ENCODE measurements at regions not wholly inside any gene's neighbourhood (a gene's known extent, or its start where the extent isn't known, plus 50 kb on each side); places are given as distances from the start of the nearest gene placed in this dataset.

DNA sequence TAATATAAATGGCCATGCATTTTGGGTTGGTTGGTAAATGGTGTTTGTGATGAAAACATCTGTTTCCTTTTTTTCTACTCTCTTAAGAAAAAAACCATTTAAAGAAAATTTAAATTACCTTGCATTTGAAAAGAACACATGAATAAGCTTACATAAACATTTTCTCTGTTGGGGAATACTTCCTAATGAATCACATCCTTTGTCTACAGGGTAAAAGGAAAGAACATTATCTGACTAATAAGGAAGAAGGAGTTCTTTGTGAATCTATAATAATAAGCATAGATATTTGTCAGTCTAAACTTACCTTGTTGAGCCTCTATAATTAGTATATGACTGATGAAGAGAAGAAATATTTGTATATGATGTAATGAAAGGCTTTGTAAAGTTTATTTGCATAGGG is 254.1 kb upstream of the ZNF717 start:
- Histone ChIP-seq H3K36me3 (ENCODE audit: insufficient read depth, low read length) (no peaks in the 10 kb centered on the region), H3K4me2 (ENCODE audit: low read length) (no peak overlapping the region), H3K4me1 (ENCODE audit: control insufficient read depth, insufficient read depth, low read length) (peaks cover 21% of the 10 kb centered on the region), H3K4me3 (ENCODE audit: low read length) (no peak overlapping the region), H3K9ac (ENCODE audit: low read depth, low read length) (no peak overlapping the region), H3K9me3 (replicated peaks; ENCODE audit: low read length) (no peaks in the 10 kb centered on the region), H3K27me3 (ENCODE audit: control insufficient read depth, insufficient read depth, low read length) (no peaks in the 10 kb centered on the region)

DNA sequence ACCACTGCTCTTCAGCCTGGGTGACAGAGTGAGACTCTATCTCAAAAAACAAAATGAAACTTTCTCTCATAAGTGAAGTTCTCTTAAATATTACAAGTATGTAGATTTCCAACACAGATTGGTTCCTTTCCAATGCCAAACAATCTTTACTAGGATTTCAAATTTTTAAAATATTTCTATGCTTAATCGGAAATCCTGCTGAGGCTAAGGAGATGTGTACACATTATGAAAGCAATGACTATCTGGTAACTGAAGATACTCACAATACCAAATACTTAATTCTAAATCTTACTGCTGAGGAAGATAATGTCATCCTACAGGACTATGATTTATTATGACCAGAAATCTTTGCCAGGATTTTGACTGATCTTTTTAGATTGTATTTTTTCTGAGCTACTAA is 255.6 kb upstream of the ZNF717 start:
- Histone ChIP-seq H3K9ac (ENCODE audit: low read depth, low read length) (no peak overlapping the region), H3K4me1 (ENCODE audit: control insufficient read depth, insufficient read depth, low read length) (peaks cover 25% of the 10 kb centered on the region), H3K27me3 (ENCODE audit: control insufficient read depth, insufficient read depth, low read length) (no peaks in the 10 kb centered on the region), H3K36me3 (ENCODE audit: insufficient read depth, low read length) (no peaks in the 10 kb centered on the region), H3K4me2 (ENCODE audit: low read length) (no peak overlapping the region), H3K9me3 (replicated peaks; ENCODE audit: low read length) (no peaks in the 10 kb centered on the region), H3K4me3 (ENCODE audit: low read length) (no peak overlapping the region)

DNA sequence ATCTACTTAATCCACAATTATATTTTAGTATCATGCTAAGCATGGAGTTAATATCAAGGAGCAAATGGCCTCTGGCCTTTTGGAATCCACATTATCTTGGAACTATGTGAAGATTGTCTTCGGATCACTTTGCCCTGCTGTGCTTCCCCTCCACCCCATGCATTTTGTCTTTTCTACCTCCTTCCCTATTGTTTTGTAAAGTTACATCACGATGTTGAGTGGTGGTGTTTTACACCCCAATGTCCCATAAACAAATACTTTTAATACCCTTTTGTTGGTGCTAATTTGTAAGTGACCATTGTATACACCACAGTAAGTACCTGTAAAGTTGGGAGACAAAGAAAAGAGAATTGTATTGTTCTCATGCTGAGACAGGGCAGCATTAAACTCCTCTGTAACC is 258.4 kb upstream of the ZNF717 start:
- peaks cover 19% of the 10 kb centered on the region for H3K4me1 ChIP-seq (ENCODE audit: control insufficient read depth, insufficient read depth, low read length)
- H3K4me3 ChIP-seq (ENCODE audit: low read length) = no peak overlapping the region
- H3K27me3 ChIP-seq (ENCODE audit: control insufficient read depth, insufficient read depth, low read length) = no peaks in the 10 kb centered on the region
- no peak overlapping the region for H3K4me2 ChIP-seq (ENCODE audit: low read length)
- H3K36me3 ChIP-seq (ENCODE audit: insufficient read depth, low read length) = no peaks in the 10 kb centered on the region
- H3K9ac ChIP-seq (ENCODE audit: low read depth, low read length) = no peak overlapping the region
- no peaks in the 10 kb centered on the region for H3K9me3 ChIP-seq (replicated peaks; ENCODE audit: low read length)

DNA sequence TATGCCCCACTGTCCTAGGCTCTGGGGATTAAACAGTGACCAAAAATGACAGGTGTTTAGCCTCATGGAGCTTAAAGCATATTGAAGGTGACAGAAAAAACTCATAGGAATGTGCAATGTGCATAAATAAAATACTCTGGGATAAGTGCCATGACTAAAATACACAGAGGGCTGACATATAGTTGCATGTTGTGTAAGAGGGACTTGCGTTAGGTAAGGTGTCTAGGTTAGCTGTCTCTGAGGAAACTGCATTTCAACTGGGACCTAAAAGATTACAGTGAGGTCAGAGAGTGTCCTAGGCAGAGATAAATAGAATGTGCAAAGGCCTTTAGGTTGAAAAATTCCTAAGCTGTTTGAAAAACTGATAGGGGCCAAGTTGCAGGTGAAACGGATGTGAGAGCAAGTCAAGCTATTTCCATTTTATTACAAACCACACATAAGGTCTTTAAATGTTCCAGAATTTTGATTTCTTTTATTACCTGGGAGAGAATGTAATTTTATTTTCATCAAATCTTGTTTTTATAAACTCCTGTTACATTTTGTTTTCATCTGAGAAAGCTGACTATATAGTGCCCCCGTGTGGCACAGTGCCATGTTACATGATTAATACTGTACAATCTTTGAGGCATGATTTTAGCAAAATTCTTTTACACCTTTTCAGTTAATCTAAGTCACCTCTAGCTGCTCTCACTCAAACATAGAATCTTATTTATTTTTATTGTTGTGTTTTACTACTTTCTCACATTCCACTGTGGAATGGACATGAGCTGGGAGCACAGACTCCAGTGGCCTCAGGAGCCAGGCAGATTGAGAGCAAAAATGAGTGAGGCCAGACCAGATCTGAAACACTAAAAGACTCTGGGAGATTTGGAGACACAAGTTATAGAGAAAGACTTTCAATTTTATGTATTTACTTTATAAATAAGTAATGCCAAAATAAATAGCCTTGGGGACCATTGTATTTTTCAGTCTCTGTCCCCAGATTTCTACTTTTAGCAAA is 259.6 kb upstream of the ZNF717 start:
- Histone ChIP-seq H3K4me2 (ENCODE audit: low read length) (no peak overlapping the region), H3K36me3 (ENCODE audit: insufficient read depth, low read length) (no peaks in the 10 kb centered on the region), H3K9ac (ENCODE audit: low read depth, low read length) (no peak overlapping the region), H3K27me3 (ENCODE audit: control insufficient read depth, insufficient read depth, low read length) (no peaks in the 10 kb centered on the region), H3K4me1 (ENCODE audit: control insufficient read depth, insufficient read depth, low read length) (peaks cover 9% of the 10 kb centered on the region), H3K9me3 (replicated peaks; ENCODE audit: low read length) (no peaks in the 10 kb centered on the region), H3K4me3 (ENCODE audit: low read length) (no peak overlapping the region)

DNA sequence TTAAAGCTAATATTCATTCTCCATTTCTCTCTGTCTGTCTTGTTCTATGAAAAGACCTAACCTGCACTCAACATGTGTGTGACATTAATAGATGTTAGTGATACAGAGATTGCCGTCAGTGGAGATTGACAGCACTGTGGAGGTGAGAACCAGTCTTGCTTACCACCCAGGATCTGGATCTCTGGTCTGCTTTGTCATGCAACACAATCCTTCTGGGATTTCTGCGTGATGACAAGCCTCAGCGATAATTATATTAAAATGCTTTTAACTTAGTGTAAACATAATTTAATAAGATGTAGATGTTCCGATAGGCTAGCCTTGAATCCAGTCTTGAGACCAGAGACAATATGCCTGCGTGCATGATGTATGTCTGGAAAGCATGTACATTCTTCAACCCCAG is 262.0 kb upstream of the ZNF717 start:
- no peak overlapping the region for H3K4me3 ChIP-seq (ENCODE audit: low read length)
- H3K9me3 ChIP-seq (replicated peaks; ENCODE audit: low read length) = no peaks in the 10 kb centered on the region
- H3K4me1 ChIP-seq (ENCODE audit: control insufficient read depth, insufficient read depth, low read length) = peaks cover 4% of the 10 kb centered on the region
- H3K4me2 ChIP-seq (ENCODE audit: low read length) = no peak overlapping the region
- H3K36me3 ChIP-seq (ENCODE audit: insufficient read depth, low read length) = no peaks in the 10 kb centered on the region
- H3K27me3 ChIP-seq (ENCODE audit: control insufficient read depth, insufficient read depth, low read length) = no peaks in the 10 kb centered on the region
- H3K9ac ChIP-seq (ENCODE audit: low read depth, low read length) = no peak overlapping the region

DNA sequence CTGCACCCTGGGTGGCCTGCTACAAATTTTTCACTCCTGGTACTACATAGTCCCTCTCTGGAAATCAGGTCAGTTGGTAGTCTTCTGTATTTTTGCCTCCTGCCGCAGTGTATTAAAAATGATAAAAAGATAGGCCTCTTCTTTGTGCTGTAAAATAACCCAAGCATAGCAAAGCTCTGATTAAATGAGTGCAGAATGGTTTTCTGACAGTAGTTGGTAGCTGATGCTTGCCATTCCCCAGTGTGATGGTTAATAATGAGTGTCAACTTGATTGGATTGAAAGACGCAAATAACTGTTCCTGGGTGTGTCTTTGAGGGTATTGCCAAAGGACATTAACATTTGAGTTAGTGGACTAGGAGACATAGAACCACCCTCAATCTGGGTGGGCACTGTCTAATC is 264.4 kb upstream of the ZNF717 start:
- Histone ChIP-seq H3K4me3 (ENCODE audit: low read length) (no peak overlapping the region), H3K36me3 (ENCODE audit: insufficient read depth, low read length) (no peaks in the 10 kb centered on the region), H3K9me3 (replicated peaks; ENCODE audit: low read length) (no peaks in the 10 kb centered on the region), H3K4me2 (ENCODE audit: low read length) (no peak overlapping the region), H3K4me1 (ENCODE audit: control insufficient read depth, insufficient read depth, low read length) (peaks cover under 1% of the 10 kb centered on the region), H3K9ac (ENCODE audit: low read depth, low read length) (no peak overlapping the region), H3K27me3 (ENCODE audit: control insufficient read depth, insufficient read depth, low read length) (no peaks in the 10 kb centered on the region)

DNA sequence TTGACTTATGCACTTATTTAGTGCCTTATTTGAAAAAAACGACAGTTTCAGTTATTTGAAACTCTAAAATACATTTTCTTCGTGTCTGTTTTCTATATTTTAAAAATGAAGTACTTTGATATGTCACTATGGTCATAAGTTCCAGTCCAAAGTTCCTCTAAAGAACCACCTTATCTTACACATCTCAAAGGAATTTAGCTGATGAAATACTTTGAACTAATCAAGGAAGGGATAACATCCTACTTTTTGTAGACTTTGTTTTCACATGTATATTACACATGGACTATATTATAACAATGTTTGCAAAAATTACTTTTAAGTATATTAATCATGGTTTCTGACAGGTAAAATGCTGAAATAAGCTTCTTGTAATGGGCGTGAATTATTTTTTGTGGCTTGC is 265.8 kb upstream of the ZNF717 start:
- Histone ChIP-seq H3K4me2 (ENCODE audit: low read length) (no peak overlapping the region), H3K27me3 (ENCODE audit: control insufficient read depth, insufficient read depth, low read length) (no peaks in the 10 kb centered on the region), H3K36me3 (ENCODE audit: insufficient read depth, low read length) (no peaks in the 10 kb centered on the region), H3K4me1 (ENCODE audit: control insufficient read depth, insufficient read depth, low read length) (no peaks in the 10 kb centered on the region), H3K9me3 (replicated peaks; ENCODE audit: low read length) (no peaks in the 10 kb centered on the region), H3K9ac (ENCODE audit: low read depth, low read length) (no peak overlapping the region), H3K4me3 (ENCODE audit: low read length) (no peak overlapping the region)

DNA sequence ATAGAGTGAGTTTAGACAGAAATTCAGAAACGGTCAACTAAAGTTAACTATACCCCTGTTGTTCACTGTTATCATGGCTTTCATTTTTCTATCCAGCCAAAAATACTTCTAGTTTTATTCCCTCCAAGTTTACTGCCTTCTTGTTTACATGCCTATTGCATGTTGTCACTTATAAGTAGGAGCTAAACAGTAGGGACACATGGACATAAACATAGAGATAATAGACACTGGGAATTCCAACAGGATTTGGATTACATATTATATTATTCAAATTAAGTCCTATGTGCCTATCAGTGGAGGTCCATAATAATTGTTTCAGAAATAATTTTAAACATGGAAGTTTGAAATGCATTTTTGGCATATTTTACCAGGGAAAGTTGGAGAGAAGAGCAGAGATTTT is 269.1 kb upstream of the ZNF717 start:
- no peak overlapping the region for H3K4me3 ChIP-seq (ENCODE audit: low read length)
- H3K36me3 ChIP-seq (ENCODE audit: insufficient read depth, low read length) = no peaks in the 10 kb centered on the region
- no peak overlapping the region for H3K4me2 ChIP-seq (ENCODE audit: low read length)
- no peaks in the 10 kb centered on the region for H3K27me3 ChIP-seq (ENCODE audit: control insufficient read depth, insufficient read depth, low read length)
- no peaks in the 10 kb centered on the region for H3K9me3 ChIP-seq (replicated peaks; ENCODE audit: low read length)
- H3K4me1 ChIP-seq (ENCODE audit: control insufficient read depth, insufficient read depth, low read length) = no peaks in the 10 kb centered on the region
- no peak overlapping the region for H3K9ac ChIP-seq (ENCODE audit: low read depth, low read length)

DNA sequence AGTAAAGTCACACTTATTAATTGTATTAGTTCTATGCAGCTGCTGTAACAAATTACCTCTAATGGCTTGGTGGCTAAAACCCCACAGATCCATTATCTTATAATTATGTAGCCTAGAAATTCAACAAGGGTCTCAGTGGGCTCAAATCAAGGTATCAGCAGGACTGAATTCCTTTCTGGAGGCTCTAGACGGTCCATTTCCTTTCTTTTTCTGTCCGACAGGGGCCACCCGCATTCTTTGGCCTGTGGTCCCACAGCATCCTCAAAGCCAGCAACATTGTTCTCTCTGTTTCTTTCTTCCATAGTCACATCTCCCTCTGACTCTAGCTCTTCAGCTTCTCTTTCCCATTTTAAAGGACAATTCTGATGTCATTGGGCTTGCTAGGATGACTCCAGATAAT is 276.3 kb upstream of the ZNF717 start:
- Histone ChIP-seq H3K4me2 (ENCODE audit: low read length) (no peak overlapping the region), H3K27me3 (ENCODE audit: control insufficient read depth, insufficient read depth, low read length) (no peaks in the 10 kb centered on the region), H3K9ac (ENCODE audit: low read depth, low read length) (no peak overlapping the region), H3K36me3 (ENCODE audit: insufficient read depth, low read length) (no peaks in the 10 kb centered on the region), H3K9me3 (replicated peaks; ENCODE audit: low read length) (no peaks in the 10 kb centered on the region), H3K4me1 (ENCODE audit: control insufficient read depth, insufficient read depth, low read length) (peaks cover 6% of the 10 kb centered on the region), H3K4me3 (ENCODE audit: low read length) (no peak overlapping the region)

DNA sequence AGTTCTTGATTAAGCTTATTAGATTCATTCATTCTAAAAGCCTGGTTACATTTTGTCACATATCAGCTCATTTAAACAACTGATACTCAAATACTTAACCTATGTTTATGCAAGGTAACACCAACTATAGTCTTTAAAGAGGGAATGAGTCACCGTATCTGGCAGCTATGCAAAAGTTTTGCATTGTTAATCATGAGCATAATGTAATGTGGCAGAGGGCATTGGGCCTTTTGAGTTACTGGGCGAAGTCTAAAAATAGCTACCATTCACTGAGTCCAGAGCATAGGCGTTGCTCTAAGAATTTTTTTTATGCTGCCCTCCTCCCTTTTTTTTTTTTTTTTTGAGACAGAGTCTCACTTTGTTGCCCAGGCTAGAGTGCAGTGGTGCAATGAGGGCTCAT is 277.7 kb upstream of the ZNF717 start:
- peaks cover 1% of the 10 kb centered on the region for H3K9me3 ChIP-seq (replicated peaks; ENCODE audit: low read length)
- no peaks in the 10 kb centered on the region for H3K36me3 ChIP-seq (ENCODE audit: insufficient read depth, low read length)
- no peak overlapping the region for H3K9ac ChIP-seq (ENCODE audit: low read depth, low read length)
- peaks cover 6% of the 10 kb centered on the region for H3K4me1 ChIP-seq (ENCODE audit: control insufficient read depth, insufficient read depth, low read length)
- no peaks in the 10 kb centered on the region for H3K27me3 ChIP-seq (ENCODE audit: control insufficient read depth, insufficient read depth, low read length)
- H3K4me2 ChIP-seq (ENCODE audit: low read length) = no peak overlapping the region
- H3K4me3 ChIP-seq (ENCODE audit: low read length) = no peak overlapping the region

DNA sequence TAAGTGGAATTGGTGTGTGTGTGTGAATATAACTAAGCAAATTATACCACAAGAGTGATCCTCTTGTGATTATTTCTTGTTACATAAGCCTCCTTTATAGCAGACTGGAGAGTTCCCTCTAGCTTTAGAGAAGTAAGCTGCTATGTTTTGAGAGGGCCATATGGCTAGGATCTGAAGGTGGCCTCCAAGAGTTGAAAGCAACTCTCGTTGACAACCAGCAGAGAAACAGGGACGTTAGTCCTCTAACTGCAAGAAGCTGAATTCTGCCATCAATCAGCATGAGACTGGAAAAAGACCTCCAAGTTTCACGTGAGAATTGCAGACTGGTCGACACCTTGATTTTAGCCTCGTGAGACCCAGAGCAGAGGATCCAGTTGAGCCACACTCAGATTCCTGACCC is 278.5 kb upstream of the ZNF717 start:
- H3K4me3 ChIP-seq (ENCODE audit: low read length) = no peak overlapping the region
- H3K27me3 ChIP-seq (ENCODE audit: control insufficient read depth, insufficient read depth, low read length) = no peaks in the 10 kb centered on the region
- peaks cover 6% of the 10 kb centered on the region for H3K4me1 ChIP-seq (ENCODE audit: control insufficient read depth, insufficient read depth, low read length)
- peaks cover 3% of the 10 kb centered on the region for H3K9me3 ChIP-seq (replicated peaks; ENCODE audit: low read length)
- H3K4me2 ChIP-seq (ENCODE audit: low read length) = no peak overlapping the region
- H3K36me3 ChIP-seq (ENCODE audit: insufficient read depth, low read length) = no peaks in the 10 kb centered on the region
- H3K9ac ChIP-seq (ENCODE audit: low read depth, low read length) = no peak overlapping the region

DNA sequence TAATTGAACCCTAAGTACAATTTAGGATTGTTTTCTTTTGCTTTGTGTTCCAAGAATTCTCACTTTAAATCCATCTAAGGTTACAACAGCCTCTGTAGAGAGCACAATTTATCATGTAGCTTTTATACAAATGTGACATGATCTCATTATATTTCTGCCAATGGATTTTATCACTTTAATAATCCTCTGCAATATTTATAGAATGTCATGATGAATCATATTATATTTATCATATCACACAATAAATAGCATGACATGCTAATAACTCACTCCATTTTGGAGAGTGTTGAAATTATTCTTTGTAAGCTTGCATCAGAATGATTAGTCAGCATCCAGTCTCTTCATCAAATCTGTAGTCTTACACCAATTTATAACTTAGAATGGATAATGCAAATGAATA is 280.6 kb upstream of the ZNF717 start:
- H3K36me3 ChIP-seq (ENCODE audit: insufficient read depth, low read length) = no peaks in the 10 kb centered on the region
- peaks cover 6% of the 10 kb centered on the region for H3K4me1 ChIP-seq (ENCODE audit: control insufficient read depth, insufficient read depth, low read length)
- no peak overlapping the region for H3K4me2 ChIP-seq (ENCODE audit: low read length)
- no peak overlapping the region for H3K4me3 ChIP-seq (ENCODE audit: low read length)
- H3K9ac ChIP-seq (ENCODE audit: low read depth, low read length) = no peak overlapping the region
- peaks cover 3% of the 10 kb centered on the region for H3K9me3 ChIP-seq (replicated peaks; ENCODE audit: low read length)
- H3K27me3 ChIP-seq (ENCODE audit: control insufficient read depth, insufficient read depth, low read length) = no peaks in the 10 kb centered on the region
